Cardiac muscle cell (in vitro differentiated cells and primary cell): ENCODE measurements at regions not wholly inside any gene's neighbourhood (a gene's known extent, or its start where the extent isn't known, plus 50 kb on each side); places are given as distances from the start of the nearest gene placed in this dataset.

Source experiments
- DNase-seq, 2 donors: peaks; one replicate each; pipeline versions ENCODE4 v3.0.0 to v3.0.0-alpha.2; 2010 to 2017; ENCODE audit warnings: low read depth in 1 of 2, low spot score in 1 of 2
- H3K27ac ChIP-seq: fragments of 200-600 bp; sonication (generic); 2 replicates; pipeline ENCODE4 v1.5.1; 2016
- H3K27me3 ChIP-seq: fragments of 200-600 bp; sonication (generic); 2 replicates; pipeline ENCODE4 v1.6.0; 2016; ENCODE audit warnings: control low read depth
- H3K36me3 ChIP-seq: fragments of 200-600 bp; sonication (generic); 2 replicates; pipeline ENCODE4 v1.5.1; 2016; ENCODE audit warnings: control low read depth
- H3K4me1 ChIP-seq: fragments of 200-600 bp; sonication (generic); 2 replicates; pipeline ENCODE4 v1.8.1; 2017; ENCODE audit warnings: low read depth, mild to moderate bottlenecking, mixed run types
- H3K4me3 ChIP-seq: fragments of 200-600 bp; sonication (generic); 2 replicates; pipeline ENCODE4 v1.5.1; 2016; ENCODE audit warnings: mild to moderate bottlenecking
- H3K9me3 ChIP-seq: fragments of 200-600 bp; sonication (generic); 2 replicates; pipeline ENCODE4 v1.5.1; 2017; ENCODE audit warnings: low read depth, mild to moderate bottlenecking, control low read depth
- CTCF ChIP-seq: IDR thresholded peaks from 2 replicates; pipeline ENCODE4 v1.5.1; 2012; ENCODE audit warnings: low read depth, mild to moderate bottlenecking, low read length

- H3K36me3 ChIP-seq: no peaks in the 10 kb centered on the region
- no peak overlapping the region for H3K27ac ChIP-seq
- TF ChIP-seq CTCF: no peak
- no peak for DNase-seq
- no peak overlapping the region for H3K4me3 ChIP-seq
- no peaks in the 10 kb centered on the region for H3K9me3 ChIP-seq
- peaks cover 12% of the 10 kb centered on the region for H3K4me1 ChIP-seq
- H3K27me3 ChIP-seq: no peaks in the 10 kb centered on the region
These were observed 70.0 kb upstream of the ATL2 start for GRCh38 chr2:38446906-38447561.

GRCh38 chr2:38446418-38446817, 69.3 kb upstream of the ATL2 start:
- DNase-seq: peak in 1 of 2 donors; percentile 16
- TF ChIP-seq CTCF: peak; percentile 15

GRCh38 chr2:38444247-38444646, 67.2 kb upstream of the ATL2 start:
- no peak for TF ChIP-seq CTCF
- H3K4me3 ChIP-seq: no peak overlapping the region
- no peaks in the 10 kb centered on the region for H3K9me3 ChIP-seq
- no peaks in the 10 kb centered on the region for H3K27me3 ChIP-seq
- H3K36me3 ChIP-seq: no peaks in the 10 kb centered on the region
- peak in 1 of 2 donors; percentile 37 for DNase-seq
- H3K4me1 ChIP-seq: peaks cover 16% of the 10 kb centered on the region
- H3K27ac ChIP-seq: no peak overlapping the region

More at GRCh38 chr2:38446418-38446817, 69.3 kb upstream of the ATL2 start:
- Histone ChIP-seq H3K27ac (no peak overlapping the region), H3K4me3 (no peak overlapping the region), H3K27me3 (no peaks in the 10 kb centered on the region), H3K9me3 (no peaks in the 10 kb centered on the region), H3K4me1 (peaks cover 12% of the 10 kb centered on the region), H3K36me3 (no peaks in the 10 kb centered on the region)

- H3K9me3 ChIP-seq: no peaks in the 10 kb centered on the region
- TF ChIP-seq CTCF: no peak
- peaks cover 16% of the 10 kb centered on the region for H3K4me1 ChIP-seq
- no peaks in the 10 kb centered on the region for H3K27me3 ChIP-seq
- peak in 1 of 2 donors; percentile 91 for DNase-seq
- H3K4me3 ChIP-seq: no peak overlapping the region
- H3K36me3 ChIP-seq: no peaks in the 10 kb centered on the region
- H3K27ac ChIP-seq: peak overlapping the region; percentile 25
These were observed 65.8 kb upstream of the ATL2 start for GRCh38 chr2:38442643-38443541.

GRCh38 chr2:38441346-38441745, 64.3 kb upstream of the ATL2 start:
- TF ChIP-seq CTCF: no peak
- H3K4me1 ChIP-seq: peaks cover 16% of the 10 kb centered on the region
- DNase-seq: no peak
- H3K4me3 ChIP-seq: no peak overlapping the region
- no peaks in the 10 kb centered on the region for H3K27me3 ChIP-seq
- H3K36me3 ChIP-seq: no peaks in the 10 kb centered on the region
- no peaks in the 10 kb centered on the region for H3K9me3 ChIP-seq
- H3K27ac ChIP-seq: no peak overlapping the region
